A549 (cell line): ENCODE measurements at regions not wholly inside any gene's neighbourhood (a gene's known extent, or its start where the extent isn't known, plus 50 kb on each side); places are given as distances from the start of the nearest gene placed in this dataset.

ENCODE experiments used
- ATAC-seq, 2 experiments: fragments of 200-7000 bp in 1 of 2; fragments of >200 bp in 1 of 2; cut with Nextera tagmentation in 1 of 2; cut with Tn5 transposase in 1 of 2; 3 replicates each; pipeline versions ENCODE4 v1.8.0 to v1.9.1; 2018 to 2020; ENCODE audit warnings: mild to moderate bottlenecking in 1 of 2, moderate library complexity in 1 of 2
- CTCF ChIA-PET: fragments of 300-600 bp; sonication (Branson Sonifier 250); formaldehyde crosslinking; extraction: SDS; loops from one replicate; lab custom pipeline; 2021; ENCODE audit warnings: antibody characterized with exemption, inconsistent platforms; lab: Yijun Ruan, JAX
- POLR2A ChIA-PET: fragments of 350-600 bp; formaldehyde crosslinking; extraction: SDS; loops from one replicate; lab custom pipeline; 2021; ENCODE audit warnings: antibody characterized with exemption, inconsistent platforms; lab: Yijun Ruan, JAX
- DNase-seq, 2 experiments: peaks; one replicate each; pipeline versions ENCODE4 v3.0.0 to v3.0.0-alpha.2; 2011 to 2016; ENCODE audit warnings: low read depth in 1 of 2, low spot score in 1 of 2
- FAIRE-seq: peaks from 2 replicates; lab custom pipeline; 2011; peaks lifted over from hg19 to GRCh38; lab: Jason Lieb, UNC
- H3K27ac ChIP-seq, 2 experiments: fragments of >200 bp; sonication (Bioruptor Twin); formaldehyde crosslinking; 3 replicates each; pipeline ENCODE4 v1.5.1; 2016 to 2017
- H3K4me1 ChIP-seq: fragments of >200 bp; sonication (Bioruptor Twin); formaldehyde crosslinking; 3 replicates; pipeline ENCODE4 v1.6.1; 2016
- H3K4me2 ChIP-seq: fragments of >200 bp; sonication (Bioruptor Twin); formaldehyde crosslinking; 3 replicates; pipeline ENCODE4 v1.6.1; 2016
- H3K4me3 ChIP-seq: fragments of >200 bp; sonication (Bioruptor Twin); formaldehyde crosslinking; 3 replicates; pipeline ENCODE4 v1.5.1; 2016
- H3K9me3 ChIP-seq: fragments of >200 bp; sonication (Bioruptor Twin); formaldehyde crosslinking; 3 replicates; pipeline ENCODE4 v1.6.1; 2016
- CHD2 ChIP-seq: fragments of 150-350 bp; IDR thresholded peaks from 2 replicates; pipeline ENCODE4 v1.6.1; 2014; ENCODE audit warnings: low read length; ENCODE audit not compliant: partially characterized antibody
- CHD4 ChIP-seq: fragments of 200-600 bp; sonication (generic); IDR thresholded peaks from 2 replicates; pipeline ENCODE4 v1.6.1; 2016; ENCODE audit warnings: antibody characterized with exemption, mild to moderate bottlenecking, borderline replicate concordance
- CTCF ChIP-seq: fragments of >200 bp; sonication (Bioruptor Twin); formaldehyde crosslinking; IDR thresholded peaks from 3 replicates; pipeline ENCODE4 v1.5.1; 2016
- EHF ChIP-seq: fragments of 250-450 bp; sonication (Bioruptor Pico); IDR thresholded peaks from 2 replicates; pipeline ENCODE4 v1.5.0; 2020; ENCODE audit warnings: mild to moderate bottlenecking
- EHMT2 ChIP-seq: fragments of 200-600 bp; sonication (generic); IDR thresholded peaks from 2 replicates; pipeline ENCODE4 v1.6.1; 2016; ENCODE audit warnings: antibody characterized with exemption, low read depth, mild to moderate bottlenecking, moderate library complexity
- FOSB ChIP-seq: fragments of 250-450 bp; sonication (Bioruptor Pico); IDR thresholded peaks from 2 replicates; pipeline ENCODE4 v1.5.0; 2020; ENCODE audit warnings: mild to moderate bottlenecking, moderate library complexity
- GATA3 ChIP-seq: IDR thresholded peaks from 2 replicates; pipeline ENCODE4 v1.6.1; 2012; ENCODE audit warnings: borderline replicate concordance
- HDAC2 ChIP-seq: fragments of 200-600 bp; sonication (generic); IDR thresholded peaks from 2 replicates; pipeline ENCODE4 v1.6.1; 2016
- JUN ChIP-seq, 2 experiments: fragments of >200 bp; sonication (Bioruptor Twin); formaldehyde crosslinking; IDR thresholded peaks; 2 replicates in 1 of 2; 3 replicates in 1 of 2; pipeline ENCODE4 v1.6.1; 2016 to 2017
- JUNB ChIP-seq: fragments of >200 bp; sonication (Bioruptor Twin); formaldehyde crosslinking; IDR thresholded peaks from 2 replicates; pipeline ENCODE4 v1.6.1; 2016
- KDM5A ChIP-seq: fragments of 200-600 bp; sonication (generic); IDR thresholded peaks from 2 replicates; pipeline ENCODE4 v1.6.1; 2016; ENCODE audit warnings: antibody characterized with exemption, mild to moderate bottlenecking
- MAX ChIP-seq: IDR thresholded peaks from 2 replicates; pipeline ENCODE4 v1.6.1; 2012
- MYC ChIP-seq: IDR thresholded peaks from 2 replicates; pipeline ENCODE4 v1.6.1; 2012; ENCODE audit warnings: mild to moderate bottlenecking, inconsistent platforms, low read length, improper control_type of control experiment, borderline replicate concordance
- PBX3 ChIP-seq: IDR thresholded peaks from 2 replicates; pipeline ENCODE4 v1.6.1; 2012
- POLR2A ChIP-seq: IDR thresholded peaks from 2 replicates; pipeline ENCODE4 v1.6.1; 2012; ENCODE audit warnings: mild to moderate bottlenecking, low read length
- RARB ChIP-seq: fragments of 250-450 bp; sonication (Bioruptor Pico); IDR thresholded peaks from 2 replicates; pipeline ENCODE4 v1.8.0; 2021; ENCODE audit warnings: mild to moderate bottlenecking, moderate library complexity
- RCOR1 ChIP-seq: fragments of 150-350 bp; IDR thresholded peaks from 2 replicates; pipeline ENCODE4 v1.6.1; 2014; ENCODE audit warnings: antibody characterized with exemption, low read length, low read depth
- RFX5 ChIP-seq: fragments of 450-650 bp; IDR thresholded peaks from 2 replicates; pipeline ENCODE4 v1.7.1; 2014; ENCODE audit warnings: antibody characterized with exemption, mild to moderate bottlenecking, moderate library complexity
- RNF2 ChIP-seq: fragments of 200-600 bp; sonication (generic); IDR thresholded peaks from 2 replicates; pipeline ENCODE4 v1.6.1; 2016; ENCODE audit warnings: low read depth, mild to moderate bottlenecking, antibody characterized with exemption, moderate library complexity, borderline replicate concordance
- SMC3 ChIP-seq: fragments of >200 bp; sonication (Bioruptor Twin); formaldehyde crosslinking; IDR thresholded peaks from 3 replicates; pipeline ENCODE4 v1.6.1; 2018; ENCODE audit warnings: inconsistent platforms
- USF2 ChIP-seq: fragments of 450-650 bp; IDR thresholded peaks from 2 replicates; pipeline ENCODE4 v1.6.1; 2014; ENCODE audit warnings: antibody characterized with exemption
- WGBS: methylation state at CpG from one replicate; pipeline ENCODE4 v1.1.6; 2017; ENCODE audit errors: missing lambda C conversion rate; 5-methylcytosine and 5-hydroxymethylcytosine counted together

- ChIA-PET POLR2A (no interaction called here), CTCF (interaction anchor here (0.9 to 1.1 kb wide), 2 partner anchors 13 kb away, joined by 3 read pairs; no protein-coding TSS in a partner anchor)
- ATAC-seq (no peak), FAIRE-seq (no peak), DNase-seq (no peak)
- no peak overlapping the region for H3K4me2 ChIP-seq
- no peak for TF ChIP-seq JUN (IDR thresholded peaks at IDR 0.05)
- TF ChIP-seq RNF2: no peak
- no peak for TF ChIP-seq RARB (CRISPR knock-in tag)
- TF ChIP-seq RCOR1: no peak
- TF ChIP-seq JUNB: no peak
- no peak for TF ChIP-seq PBX3
- TF ChIP-seq EHF (CRISPR knock-in tag): no peak
- no peak for TF ChIP-seq USF2
- no peaks in the 10 kb centered on the region; the same call in 2 of the 3 replicates for H3K9me3 ChIP-seq
- no CpG with 5 or more reads among the region's 3 CpGs for WGBS
- no peaks in the 10 kb centered on the region for H3K4me1 ChIP-seq
- no peak overlapping the region for H3K4me3 ChIP-seq
- no peak overlapping the region for H3K27ac ChIP-seq
Measured at GRCh38 chr1:38529946-38530345, 329.6 kb downstream of the RRAGC start.

- 28% methylated on average over 5 of the region's 7 CpGs for WGBS
- ATAC-seq: no peak
- Histone ChIP-seq H3K4me2 (no peak overlapping the region), H3K27ac (no peak overlapping the region), H3K9me3 (no peaks in the 10 kb centered on the region; the same call in 2 of the 3 replicates)
- CTCF ChIA-PET: interaction anchor here (0.9 to 1.1 kb wide), 2 partner anchors 12 to 13 kb away, joined by 3 read pairs; no protein-coding TSS in a partner anchor
- POLR2A ChIA-PET: no interaction called here
- TF ChIP-seq RFX5 (no peak), HDAC2 (no peak), MYC (no peak)
- TF ChIP-seq, all 56 proteins: peak for 0
- FAIRE-seq (no peak), DNase-seq (no peak)
- Histone ChIP-seq H3K4me3 (no peak overlapping the region), H3K4me1 (no peaks in the 10 kb centered on the region)
Measured at GRCh38 chr1:38529391-38529790, 330.2 kb downstream of the RRAGC start.

GRCh38 chr1:38528623-38529022 is 330.9 kb downstream of the RRAGC start:
- no peak for TF ChIP-seq POLR2A
- no peak for TF ChIP-seq CHD4
- TF ChIP-seq KDM5A: no peak
- ChIA-PET POLR2A (no interaction called here), CTCF (no interaction called here)
- H3K4me1 ChIP-seq: no peaks in the 10 kb centered on the region
- no peak for ATAC-seq
- H3K4me3 ChIP-seq: no peak overlapping the region
- FAIRE-seq: no peak
- H3K4me2 ChIP-seq: no peak overlapping the region
- no peaks in the 10 kb centered on the region; the same call in 2 of the 3 replicates for H3K9me3 ChIP-seq
- DNase-seq: no peak
- WGBS: 0% methylated on average over 3 of the region's 3 CpGs
- H3K27ac ChIP-seq: no peak overlapping the region

GRCh38 chr1:38527373-38527966 is 332.1 kb downstream of the RRAGC start:
- 0% methylated on average over 6 of the region's 6 CpGs for WGBS
- ChIA-PET CTCF (interaction anchor here (0.7 to 1.2 kb wide), 2 partner anchors 15 to 56 kb away, joined by 3 to 4 read pairs; no protein-coding TSS in a partner anchor), POLR2A (no interaction called here)
- Histone ChIP-seq H3K4me1 (no peaks in the 10 kb centered on the region), H3K9me3 (peaks cover 3% of the 10 kb centered on the region; the same call in 1 of the 3 replicates), H3K4me3 (no peak overlapping the region), H3K27ac (no peak overlapping the region), H3K4me2 (0 out of 3 replicates have a peak overlapping the region, but pooled peaks have one; percentile 25)
- no peak for DNase-seq
- FAIRE-seq: no peak
- no peak for TF ChIP-seq CHD2
- no peak for TF ChIP-seq CTCF
- TF ChIP-seq KDM5A: no peak
- no peak for TF ChIP-seq SMC3
- no peak for TF ChIP-seq MYC
- TF ChIP-seq GATA3: no peak
- TF ChIP-seq EHMT2: no peak
- no peak for TF ChIP-seq POLR2A
- TF ChIP-seq FOSB (CRISPR knock-in tag): no peak
- no peak for TF ChIP-seq RNF2
- no peak for TF ChIP-seq RFX5
- no peak for TF ChIP-seq MAX
- peak in 1 of 2 experiments; percentile 64; a peak in 2 of 6 replicates for ATAC-seq
